ENCODE measurements at regions not wholly inside any gene's neighbourhood (a gene's known extent, or its start where the extent isn't known, plus 50 kb on each side); places are given as distances from the start of the nearest gene placed in this dataset.
A peak's percentile ranks its signal among the peaks of the same experiment; 100 is the strongest.

DNA sequence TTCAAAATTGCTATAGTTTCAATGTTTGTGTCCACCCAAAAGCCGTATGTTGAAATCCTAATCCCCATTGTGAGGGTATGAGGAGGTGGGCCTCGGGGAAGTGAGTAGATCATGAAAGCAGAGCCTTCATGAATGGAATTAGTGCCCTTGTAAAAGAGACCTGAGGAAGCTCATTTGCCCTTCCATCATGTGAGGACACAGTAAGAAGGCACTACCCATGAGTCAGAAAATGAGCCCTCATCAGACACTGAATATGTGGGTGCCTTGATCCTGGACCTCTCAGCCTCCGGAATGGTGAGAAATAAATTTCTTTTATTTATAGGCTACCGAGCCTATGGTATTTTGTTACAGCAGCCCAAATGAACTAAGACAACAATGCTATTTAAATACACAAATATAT is 57.7 kb upstream of the EFHC2 start:
- DNase-seq (no peak), ATAC-seq (no peak)
- intact Hi-C loops (cut with micrococcal nuclease), result no loop called here
- Mint-ChIP-seq H3K36me3 (ENCODE audit: low read depth) (no peaks in the 10 kb centered on the region), H3K27ac (no peak overlapping the region), H3K9me3 (no peaks in the 10 kb centered on the region), H3K4me1 (ENCODE audit: low read depth) (peaks cover 5% of the 10 kb centered on the region), H3K27me3 (no peaks in the 10 kb centered on the region), H3K4me3 (no peak overlapping the region)
- ChIA-PET CTCF (no interaction called here), POLR2A (no interaction called here)
- no peak for TF ChIP-seq CTCF (IDR thresholded peaks at IDR 0.05)

DNA sequence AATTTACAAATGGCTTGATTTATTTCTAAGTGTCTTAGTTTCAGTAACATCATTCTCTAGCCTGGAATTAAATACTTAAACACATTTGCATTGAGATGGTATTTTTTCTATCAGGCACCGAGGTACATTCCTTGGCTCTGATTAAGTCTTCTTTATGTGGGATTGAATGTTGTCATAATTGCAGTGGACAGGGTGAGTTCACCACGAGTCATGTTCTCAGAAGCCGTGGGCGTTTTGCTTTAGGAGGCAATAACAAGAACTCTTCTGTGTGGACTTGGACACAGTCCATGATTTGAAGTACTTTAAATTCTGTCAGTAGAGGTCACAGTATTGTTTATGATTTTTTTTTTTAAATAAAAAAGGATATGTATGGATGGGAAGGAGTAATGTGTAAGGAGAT is 57.1 kb upstream of the EFHC2 start:
- DNase-seq, result peak; percentile 68
- ATAC-seq, result peak; percentile 55
- no peaks in the 10 kb centered on the region for H3K9me3 Mint-ChIP-seq
- no peaks in the 10 kb centered on the region for H3K36me3 Mint-ChIP-seq (ENCODE audit: low read depth)
- CTCF ChIA-PET, result no interaction called here
- H3K27ac Mint-ChIP-seq, result no peak overlapping the region
- intact Hi-C loops (cut with micrococcal nuclease), result no loop called here
- no peak for TF ChIP-seq CTCF (IDR thresholded peaks at IDR 0.05)
- no peaks in the 10 kb centered on the region for H3K27me3 Mint-ChIP-seq
- POLR2A ChIA-PET, result no interaction called here
- H3K4me3 Mint-ChIP-seq, result no peak overlapping the region
- peaks cover 5% of the 10 kb centered on the region for H3K4me1 Mint-ChIP-seq (ENCODE audit: low read depth)

- ChIA-PET POLR2A (no interaction called here), CTCF (no interaction called here)
- H3K4me3 Mint-ChIP-seq, result no peak overlapping the region
- no peak for TF ChIP-seq CTCF (IDR thresholded peaks at IDR 0.05)
- H3K4me1 Mint-ChIP-seq (ENCODE audit: low read depth), result peaks cover 5% of the 10 kb centered on the region
- ATAC-seq, result no peak
- no peaks in the 10 kb centered on the region for H3K27me3 Mint-ChIP-seq
- no peaks in the 10 kb centered on the region for H3K9me3 Mint-ChIP-seq
- no peak for DNase-seq
- intact Hi-C loops (cut with micrococcal nuclease), result no loop called here
- H3K27ac Mint-ChIP-seq, result no peak overlapping the region
- H3K36me3 Mint-ChIP-seq (ENCODE audit: low read depth), result no peaks in the 10 kb centered on the region
Measured at GRCh38 chrX:44400161-44400560, 56.7 kb upstream of the EFHC2 start.
